Ovary (tissue), 7 donors: ENCODE measurements at regions not wholly inside any gene's neighbourhood (a gene's known extent, or its start where the extent isn't known, plus 50 kb on each side); places are given as distances from the start of the nearest gene placed in this dataset.

Experiments used
- DNase-seq, 5 donors: peaks; one replicate each; pipeline ENCODE4 v3.0.0-alpha.2; 2019 to 2020
- H3K27ac ChIP-seq, 2 donors: fragments of 200-600 bp; one replicate each; pipeline versions ENCODE4 v1.5.1 to v1.8.0; 2019 to 2022
- H3K27me3 ChIP-seq: fragments of 200-600 bp; one replicate; pipeline ENCODE4 v1.8.0; 2022
- H3K36me3 ChIP-seq: fragments of 200-600 bp; sonication (generic); one replicate; pipeline ENCODE4 v1.5.1; 2019
- H3K4me1 ChIP-seq: one replicate; pipeline ENCODE4 v1.8.1; 2013; ENCODE audit warnings: mild to moderate bottlenecking, moderate library complexity; ENCODE audit not compliant: insufficient read depth
- H3K4me3 ChIP-seq: fragments of 200-600 bp; sonication (generic); one replicate; pipeline ENCODE4 v1.5.1; 2017
- H3K9me3 ChIP-seq, 2 donors: fragments of 200-600 bp in 1 of 2; sonication (generic) in 1 of 2; one replicate each; pipeline versions ENCODE4 v1.5.1 to v1.8.1; 2013 to 2019; ENCODE audit warnings: mild to moderate bottlenecking in 1 of 2, moderate library complexity in 1 of 2
- EP300 ChIP-seq: sonication (generic); formaldehyde crosslinking; IDR thresholded peaks from one replicate; pipeline ENCODE4 v1.6.1; 2017; ENCODE audit warnings: antibody characterized with exemption
- POLR2A ChIP-seq: fragments of 450-650 bp; IDR thresholded peaks from one replicate; pipeline ENCODE4 v1.6.1; 2017; ENCODE audit warnings: antibody characterized with exemption, mild to moderate bottlenecking, moderate library complexity
- WGBS, 3 donors: extraction: QIAGEN DNeasy Blood & Tissue Kit in 1 of 3; methylation state at CpG; one replicate each; pipeline versions ENCODE4 v1.1.5 to v1.1.7; 2013 to 2017; 5-methylcytosine and 5-hydroxymethylcytosine counted together
- intact Hi-C, 4 donors: fragments of 100-400 bp; cut with DNase I; formaldehyde crosslinking; loops; one replicate each; pipeline versions ENCODE4 v1.11.0 to v1.15.1; 2022 to 2023
- TF ChIP-seq, protein P1 (sequence below), 3 donors: fragments of 450-650 bp in 2 of 3; fragments of 200-600 bp in 1 of 3; IDR thresholded peaks; one replicate each; pipeline versions ENCODE4 v1.5.1 to v1.8.0; 2016 to 2022; ENCODE audit warnings: antibody characterized with exemption in 3 of 3, mild to moderate bottlenecking in 1 of 3
- donor health status: DM: no; HTN: no; CAD: no; lungs with moderate emphysema.
- donor health status: DM: no; HTN: no; CAD: no.
- donor health status: Bipolar disorder and iron deficiency.
- donor health status: DM: no; HTN: no; CAD: no.
- donor health status: DM: yes; HTN: yes; CAD: no.

DNA sequence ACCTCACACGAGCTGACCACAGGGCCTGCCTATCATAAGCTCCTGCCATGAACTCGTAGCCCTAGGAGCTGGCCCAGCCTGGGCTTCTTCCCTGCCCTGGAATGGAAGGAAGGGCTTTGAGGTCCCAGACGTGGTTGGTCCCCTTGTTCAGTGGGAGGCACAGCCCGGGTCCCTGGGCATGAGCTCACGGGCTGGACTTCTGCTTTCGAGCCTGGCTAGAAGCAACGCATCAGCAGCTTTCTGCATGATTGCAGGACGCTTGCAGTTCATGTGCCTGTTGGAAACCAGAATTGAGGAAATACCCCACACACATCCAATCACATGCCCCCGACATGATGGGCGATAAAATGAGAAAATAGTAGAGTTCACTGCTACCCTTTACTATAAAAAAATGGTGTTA lies 293.3 kb downstream of the MAF start:
- 87 to 95% (median 90%) methylated on average over 10 of the region's 10 CpGs for WGBS, 3 donors
- TF ChIP-seq EP300 (no peak), POLR2A (no peak)
- TF ChIP-seq, protein P1, sequence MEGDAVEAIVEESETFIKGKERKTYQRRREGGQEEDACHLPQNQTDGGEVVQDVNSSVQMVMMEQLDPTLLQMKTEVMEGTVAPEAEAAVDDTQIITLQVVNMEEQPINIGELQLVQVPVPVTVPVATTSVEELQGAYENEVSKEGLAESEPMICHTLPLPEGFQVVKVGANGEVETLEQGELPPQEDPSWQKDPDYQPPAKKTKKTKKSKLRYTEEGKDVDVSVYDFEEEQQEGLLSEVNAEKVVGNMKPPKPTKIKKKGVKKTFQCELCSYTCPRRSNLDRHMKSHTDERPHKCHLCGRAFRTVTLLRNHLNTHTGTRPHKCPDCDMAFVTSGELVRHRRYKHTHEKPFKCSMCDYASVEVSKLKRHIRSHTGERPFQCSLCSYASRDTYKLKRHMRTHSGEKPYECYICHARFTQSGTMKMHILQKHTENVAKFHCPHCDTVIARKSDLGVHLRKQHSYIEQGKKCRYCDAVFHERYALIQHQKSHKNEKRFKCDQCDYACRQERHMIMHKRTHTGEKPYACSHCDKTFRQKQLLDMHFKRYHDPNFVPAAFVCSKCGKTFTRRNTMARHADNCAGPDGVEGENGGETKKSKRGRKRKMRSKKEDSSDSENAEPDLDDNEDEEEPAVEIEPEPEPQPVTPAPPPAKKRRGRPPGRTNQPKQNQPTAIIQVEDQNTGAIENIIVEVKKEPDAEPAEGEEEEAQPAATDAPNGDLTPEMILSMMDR (IDR thresholded peaks at IDR 0.05): no peak
- intact Hi-C loops: no loop called here
- H3K9me3 ChIP-seq: no peaks in the 10 kb centered on the region
- H3K27ac ChIP-seq: no peak overlapping the region
- no peaks in the 10 kb centered on the region for H3K36me3 ChIP-seq
- no peak overlapping the region for H3K4me3 ChIP-seq
- no peak for DNase-seq
- no peaks in the 10 kb centered on the region for H3K4me1 ChIP-seq
- no peaks in the 10 kb centered on the region for H3K27me3 ChIP-seq

DNA sequence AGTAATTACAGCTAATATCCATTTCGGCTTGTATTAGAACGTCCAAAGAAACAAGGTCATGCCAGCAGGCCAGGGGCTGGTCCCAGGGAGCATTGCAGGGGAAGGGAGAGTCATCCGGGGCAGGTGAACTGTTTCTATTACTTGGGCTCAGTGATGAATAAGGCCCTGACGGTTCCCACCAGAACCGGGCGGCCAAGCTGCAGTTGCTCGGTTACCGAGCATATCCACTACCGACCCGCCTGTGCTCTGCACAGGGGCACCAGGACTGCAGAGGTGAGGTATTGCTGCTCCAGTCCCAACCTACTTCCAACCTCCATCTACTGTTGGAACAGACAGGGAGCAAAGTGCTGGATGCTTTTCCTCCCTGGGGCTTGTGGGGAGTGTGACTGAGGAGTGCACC lies 295.5 kb downstream of the MAF start:
- TF ChIP-seq POLR2A: no peak
- TF ChIP-seq, protein P1 (IDR thresholded peaks at IDR 0.05): no peak
- TF ChIP-seq EP300: no peak
- Histone ChIP-seq H3K27ac (no peak overlapping the region), H3K36me3 (no peaks in the 10 kb centered on the region), H3K9me3 (no peaks in the 10 kb centered on the region), H3K4me3 (no peak overlapping the region), H3K4me1 (no peaks in the 10 kb centered on the region), H3K27me3 (no peaks in the 10 kb centered on the region)
- DNase-seq: no peak
- 95 to 98% (median 97%) methylated on average over 10 of the region's 10 CpGs for WGBS, 3 donors
- intact Hi-C loops: no loop called here

DNA sequence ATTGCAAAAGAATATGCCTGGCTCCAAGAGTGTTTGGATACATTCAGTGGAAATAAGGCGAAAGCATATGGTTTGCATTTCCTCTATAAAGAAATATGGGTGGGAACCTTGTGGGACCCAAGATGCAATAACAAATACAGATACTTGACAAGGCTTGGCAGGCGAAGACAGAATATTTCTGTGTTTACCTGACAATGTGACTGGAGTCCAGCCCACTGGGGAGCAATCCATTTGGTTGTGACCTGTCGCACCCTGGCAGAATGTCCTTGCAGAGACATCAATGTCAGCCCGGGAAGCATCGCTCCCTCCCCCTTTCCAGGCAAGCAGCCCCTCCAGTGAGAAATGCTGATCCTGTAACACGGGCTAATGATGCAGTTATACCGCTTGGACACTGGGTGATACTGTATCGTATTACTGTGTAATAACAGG lies 296.6 kb downstream of the MAF start:
- Histone ChIP-seq H3K4me1 (peaks cover 3% of the 10 kb centered on the region), H3K9me3 (no peaks in the 10 kb centered on the region), H3K4me3 (no peak overlapping the region), H3K27me3 (no peaks in the 10 kb centered on the region), H3K27ac (no peak overlapping the region), H3K36me3 (no peaks in the 10 kb centered on the region)
- TF ChIP-seq POLR2A: no peak
- TF ChIP-seq, protein P1 (IDR thresholded peaks at IDR 0.05): no peak
- no peak for TF ChIP-seq EP300
- intact Hi-C loops: no loop called here
- DNase-seq: no peak
- 48 to 52% (median 50%) methylated on average over 8 of the region's 8 CpGs for WGBS, 3 donors

DNA sequence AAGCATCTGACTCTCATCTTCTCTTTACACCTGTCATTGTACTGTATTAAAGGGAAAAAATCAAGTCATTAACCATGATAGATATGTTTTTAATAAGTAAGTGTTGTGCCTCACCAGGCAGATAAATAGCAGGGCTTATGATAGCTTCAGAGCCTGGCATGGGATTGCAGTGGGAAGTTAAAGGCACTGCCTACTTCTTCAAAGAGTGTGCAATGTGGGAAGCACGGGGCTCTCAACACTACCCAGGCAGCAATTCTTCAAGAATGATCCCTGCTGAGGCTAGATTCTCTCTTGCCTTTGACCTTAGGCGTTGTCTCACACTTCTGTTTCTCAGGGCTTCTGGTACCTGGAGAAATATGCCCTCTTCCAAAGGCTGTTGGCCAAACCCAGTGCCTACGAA lies 297.3 kb downstream of the MAF start:
- WGBS, 3 donors: 91 to 95% (median 92%) methylated on average over 3 of the region's 3 CpGs
- intact Hi-C loops: no loop called here
- DNase-seq: no peak

More for the DNA sequence above, 297.3 kb downstream of the MAF start:
- no peak overlapping the region for H3K27ac ChIP-seq
- H3K4me1 ChIP-seq: peaks cover 5% of the 10 kb centered on the region
- TF ChIP-seq, protein P1 (IDR thresholded peaks at IDR 0.05): no peak
- no peak for TF ChIP-seq POLR2A
- TF ChIP-seq EP300: no peak
- H3K9me3 ChIP-seq: no peaks in the 10 kb centered on the region
- H3K36me3 ChIP-seq: no peaks in the 10 kb centered on the region
- H3K27me3 ChIP-seq: no peaks in the 10 kb centered on the region
- H3K4me3 ChIP-seq: no peak overlapping the region
